NCI-H2107 (cell line): ENCODE measurements at regions not wholly inside any gene's neighbourhood (a gene's known extent, or its start where the extent isn't known, plus 50 kb on each side); places are given as distances from the start of the nearest gene placed in this dataset.
"Not testable (repeated sequence)": the region's sequence is repeated elsewhere in the genome, so short reads cannot be mapped to it uniquely, and the experiment has no call there.

Experiments
- DNase-seq: peaks from one replicate; lab custom pipeline; 2025; lab: John Stamatoyannopoulos, UW

DNA sequence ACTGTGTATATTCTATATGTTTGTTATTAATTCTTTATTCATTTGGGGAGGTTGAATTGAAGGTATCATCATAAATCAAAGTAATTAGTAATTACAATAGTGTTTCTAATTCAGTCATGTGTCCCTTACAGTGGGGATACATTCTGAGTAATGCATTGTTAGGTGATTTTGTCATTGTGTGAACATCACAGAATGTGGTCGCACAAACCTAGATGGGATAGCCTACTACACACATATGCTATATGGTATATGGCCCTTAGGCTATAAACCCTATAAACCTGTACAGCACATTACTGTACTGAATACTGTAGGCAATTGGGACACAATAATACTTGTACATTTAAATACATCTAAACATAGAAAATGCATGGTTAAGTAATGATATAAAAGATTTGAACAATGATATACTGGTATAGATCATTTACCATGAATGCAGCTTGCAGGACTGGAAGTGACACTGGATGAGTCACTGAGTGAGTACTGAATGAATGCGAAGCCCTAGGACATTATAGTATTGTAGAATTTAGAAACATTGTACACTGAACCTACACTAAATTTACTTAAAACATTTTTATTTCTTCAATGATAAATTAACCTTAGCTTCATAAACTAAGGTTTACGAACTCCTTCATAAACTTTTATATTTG is 936.2 kb upstream of the CHORDC1 start:
- DNase-seq = no peak

- DNase-seq = no peak
Measured at GRCh38 chr11:91158297-91158696, 935.4 kb upstream of the CHORDC1 start.

GRCh38 chr11:91156041-91156440 is 933.2 kb upstream of the CHORDC1 start:
- DNase-seq = no peak

- DNase-seq = no peak
Measured at GRCh38 chr11:91147885-91148284, 925.0 kb upstream of the CHORDC1 start.

- no peak for DNase-seq
Measured at GRCh38 chr11:91141655-91142054, 918.8 kb upstream of the CHORDC1 start.

- no peak for DNase-seq
Measured at GRCh38 chr11:91136631-91137030, 913.8 kb upstream of the CHORDC1 start.

DNA sequence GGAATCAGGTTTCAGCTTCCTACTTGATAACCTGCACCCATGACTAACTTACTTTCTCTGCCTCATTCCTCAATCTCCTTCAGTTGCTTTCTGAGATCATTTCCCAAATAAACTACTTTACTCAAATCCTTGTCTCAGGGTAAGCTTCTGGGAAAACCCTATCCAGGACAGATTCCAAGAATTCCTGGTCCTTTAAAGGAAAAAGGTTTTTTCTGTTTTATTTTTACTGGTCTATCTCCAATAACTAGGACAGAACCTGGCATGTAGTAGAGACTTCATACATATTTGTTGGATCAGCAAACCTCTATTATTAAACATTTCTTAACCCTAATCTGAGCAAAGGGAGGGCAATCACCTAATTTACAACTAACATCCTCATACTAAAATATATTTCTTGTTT is 910.5 kb upstream of the CHORDC1 start:
- DNase-seq = no peak

DNA sequence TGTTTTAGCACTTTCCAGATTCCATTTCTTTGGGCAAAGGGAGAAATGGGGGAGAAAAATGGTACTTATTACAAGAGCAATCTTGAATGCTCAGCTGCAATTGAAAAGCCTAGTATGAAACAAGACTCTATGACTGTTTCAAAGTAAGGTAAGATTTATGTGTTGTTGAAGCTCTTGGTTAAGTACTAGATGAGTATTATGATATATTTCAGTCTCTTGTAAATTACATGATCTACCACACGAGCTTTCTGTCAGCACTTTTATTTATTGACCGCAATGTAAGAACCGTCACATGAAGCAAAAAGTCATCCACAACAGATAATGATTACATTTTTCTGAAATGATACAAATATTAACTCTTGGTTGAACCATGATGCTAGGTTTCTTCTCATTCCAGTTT is 906.7 kb upstream of the CHORDC1 start:
- no peak for DNase-seq

GRCh38 chr11:91124363-91124762 is 901.5 kb upstream of the CHORDC1 start:
- no peak for DNase-seq

DNA sequence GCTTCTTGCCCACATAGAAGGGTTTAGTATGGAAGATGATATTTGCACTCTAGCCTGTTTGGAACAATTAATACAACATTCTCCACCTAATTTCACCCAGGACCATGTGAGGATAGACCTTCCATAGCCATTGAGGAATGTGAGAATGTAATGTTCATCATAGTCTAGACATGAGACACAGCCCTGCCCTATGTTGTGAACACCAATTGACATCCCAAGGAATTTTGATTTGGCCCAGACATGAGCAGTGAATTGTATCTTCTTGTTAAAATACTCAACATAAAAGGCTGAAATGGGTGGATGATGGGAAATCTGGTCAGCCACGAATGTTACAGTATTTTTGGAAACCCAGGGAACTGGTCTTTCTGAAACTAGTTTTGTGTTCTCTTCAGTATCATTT is 892.3 kb upstream of the CHORDC1 start:
- DNase-seq = no peak

GRCh38 chr11:91104237-91104636 is 881.4 kb upstream of the CHORDC1 start:
- DNase-seq = no peak

- no peak for DNase-seq
Measured at GRCh38 chr11:91100427-91100826, 877.6 kb upstream of the CHORDC1 start.

DNA sequence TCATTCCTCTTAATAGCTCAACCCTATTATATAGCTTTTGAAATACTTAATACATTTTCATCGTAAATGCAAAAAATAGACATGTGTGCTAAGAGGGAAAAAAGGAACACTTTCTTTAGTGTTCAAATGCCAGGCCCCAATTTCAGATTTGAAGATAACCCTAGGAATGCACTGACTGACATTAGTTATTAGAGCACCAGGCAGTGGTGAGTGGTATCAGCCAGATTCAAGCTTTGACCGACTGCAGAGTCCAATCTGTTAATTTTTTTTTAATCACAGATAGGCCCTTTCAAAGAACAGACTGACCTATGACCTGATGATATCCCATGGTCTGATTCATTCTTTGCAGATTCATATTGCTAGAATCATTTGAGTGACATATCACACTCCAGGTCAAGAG is 874.2 kb upstream of the CHORDC1 start:
- DNase-seq = no peak

- no peak for DNase-seq
Measured at GRCh38 chr11:91093141-91093540, 870.3 kb upstream of the CHORDC1 start.

DNA sequence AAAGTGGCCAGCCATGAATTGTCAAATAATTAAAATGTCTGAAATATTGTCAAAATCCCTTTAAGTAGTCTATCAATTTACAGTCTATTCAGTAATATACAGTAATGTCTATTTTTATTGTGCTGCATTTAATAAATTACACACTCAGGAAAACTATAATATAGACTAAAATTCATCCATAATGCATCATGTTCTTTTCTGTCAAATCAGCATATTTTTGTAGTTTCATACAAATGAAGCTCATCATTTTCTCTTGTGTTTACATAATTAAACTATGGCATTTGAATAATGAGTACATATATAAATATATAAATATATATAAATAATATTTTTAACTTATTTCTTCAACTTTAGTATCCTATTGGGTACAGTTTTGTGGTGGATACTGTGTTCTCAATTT is 868.7 kb upstream of the CHORDC1 start:
- no peak for DNase-seq

- no peak for DNase-seq
Measured at GRCh38 chr11:91086028-91086427, 863.2 kb upstream of the CHORDC1 start.

- no peak for DNase-seq
Measured at GRCh38 chr11:91082255-91082654, 859.4 kb upstream of the CHORDC1 start.

GRCh38 chr11:91081440-91082043 is 858.7 kb upstream of the CHORDC1 start:
- DNase-seq = no peak

DNA sequence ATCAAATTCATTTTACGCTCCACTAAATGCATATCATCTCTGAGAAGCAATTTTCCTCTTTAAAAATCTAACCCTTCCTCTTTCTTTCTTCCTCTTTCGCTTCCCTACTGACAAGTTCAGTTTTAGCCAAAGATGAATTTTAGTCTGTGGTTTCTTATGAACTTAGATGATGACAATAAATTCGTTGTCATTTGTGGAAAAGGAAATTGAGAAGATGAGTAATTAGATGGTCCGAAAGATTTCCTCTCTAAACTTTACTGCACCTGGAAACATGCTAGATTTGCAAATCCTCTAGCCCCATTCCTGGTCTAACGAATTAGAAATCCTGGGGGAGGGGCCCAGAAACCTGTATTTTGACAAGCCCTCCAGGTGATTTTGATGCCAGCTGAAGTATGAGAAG is 855.4 kb upstream of the CHORDC1 start:
- DNase-seq = no peak

GRCh38 chr11:91075032-91075695 is 852.3 kb upstream of the CHORDC1 start:
- DNase-seq = no peak

GRCh38 chr11:91067666-91068065 is 844.8 kb upstream of the CHORDC1 start:
- DNase-seq = no peak

GRCh38 chr11:91066456-91067047 is 843.7 kb upstream of the CHORDC1 start:
- DNase-seq = no peak

- not testable (repeated sequence) for DNase-seq
Measured at GRCh38 chr11:91063399-91063798, 840.5 kb upstream of the CHORDC1 start.
